ENCODE measurements at regions not wholly inside any gene's neighbourhood (a gene's known extent, or its start where the extent isn't known, plus 50 kb on each side); places are given as distances from the start of the nearest gene placed in this dataset.

DNA sequence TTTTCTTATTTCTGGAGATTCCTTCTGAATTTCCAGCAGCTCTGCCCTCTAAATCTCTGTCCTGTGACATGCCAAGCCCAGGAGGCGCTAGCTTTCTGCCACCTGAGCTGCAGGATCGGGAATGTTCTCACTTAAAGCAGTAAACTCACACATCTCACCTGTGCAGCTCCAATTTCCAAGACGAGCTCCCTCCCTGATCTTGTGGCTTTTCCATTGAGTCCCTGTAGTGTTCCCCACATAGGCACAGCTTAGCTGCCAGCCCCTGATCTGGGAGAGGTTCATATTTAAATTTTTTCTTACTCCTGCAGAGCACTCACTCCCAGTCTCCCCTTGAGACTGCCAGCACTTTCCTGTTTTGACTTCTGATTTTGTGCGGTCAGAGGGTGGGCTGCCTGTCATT is 479.3 kb downstream of the GLRX3 start:
- TF ChIP-seq, protein P1, sequence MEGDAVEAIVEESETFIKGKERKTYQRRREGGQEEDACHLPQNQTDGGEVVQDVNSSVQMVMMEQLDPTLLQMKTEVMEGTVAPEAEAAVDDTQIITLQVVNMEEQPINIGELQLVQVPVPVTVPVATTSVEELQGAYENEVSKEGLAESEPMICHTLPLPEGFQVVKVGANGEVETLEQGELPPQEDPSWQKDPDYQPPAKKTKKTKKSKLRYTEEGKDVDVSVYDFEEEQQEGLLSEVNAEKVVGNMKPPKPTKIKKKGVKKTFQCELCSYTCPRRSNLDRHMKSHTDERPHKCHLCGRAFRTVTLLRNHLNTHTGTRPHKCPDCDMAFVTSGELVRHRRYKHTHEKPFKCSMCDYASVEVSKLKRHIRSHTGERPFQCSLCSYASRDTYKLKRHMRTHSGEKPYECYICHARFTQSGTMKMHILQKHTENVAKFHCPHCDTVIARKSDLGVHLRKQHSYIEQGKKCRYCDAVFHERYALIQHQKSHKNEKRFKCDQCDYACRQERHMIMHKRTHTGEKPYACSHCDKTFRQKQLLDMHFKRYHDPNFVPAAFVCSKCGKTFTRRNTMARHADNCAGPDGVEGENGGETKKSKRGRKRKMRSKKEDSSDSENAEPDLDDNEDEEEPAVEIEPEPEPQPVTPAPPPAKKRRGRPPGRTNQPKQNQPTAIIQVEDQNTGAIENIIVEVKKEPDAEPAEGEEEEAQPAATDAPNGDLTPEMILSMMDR (IDR thresholded peaks at IDR 0.05 in 8 of 11, conservative IDR thresholded peaks at IDR 0.05 in 3 of 11), result no peak
- no peak for TF ChIP-seq POLR2A (IDR thresholded peaks at IDR 0.05)
